ENCODE measurements at regions not wholly inside any gene's neighbourhood (a gene's known extent, or its start where the extent isn't known, plus 50 kb on each side); places are given as distances from the start of the nearest gene placed in this dataset.

DNA sequence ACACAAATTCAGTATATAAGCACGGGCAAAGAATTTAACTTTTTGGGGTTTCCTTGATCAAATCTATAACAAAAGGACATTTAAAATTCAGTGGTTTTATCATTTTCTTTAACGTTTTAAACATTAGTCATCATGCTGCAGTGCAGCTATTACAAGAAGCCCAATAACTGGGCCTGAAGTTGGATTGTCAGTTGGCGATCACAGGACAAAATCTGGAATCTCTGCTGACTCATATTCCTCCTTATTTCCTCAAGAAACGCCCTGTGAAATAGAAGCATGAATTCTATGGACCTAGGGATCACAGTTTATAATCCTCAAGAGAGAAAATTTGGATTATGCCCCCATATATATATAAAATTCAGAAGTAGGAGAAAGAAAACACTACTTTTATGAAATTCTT, 971.6 kb upstream of the MIR17HG start:
- TF ChIP-seq, protein P1, sequence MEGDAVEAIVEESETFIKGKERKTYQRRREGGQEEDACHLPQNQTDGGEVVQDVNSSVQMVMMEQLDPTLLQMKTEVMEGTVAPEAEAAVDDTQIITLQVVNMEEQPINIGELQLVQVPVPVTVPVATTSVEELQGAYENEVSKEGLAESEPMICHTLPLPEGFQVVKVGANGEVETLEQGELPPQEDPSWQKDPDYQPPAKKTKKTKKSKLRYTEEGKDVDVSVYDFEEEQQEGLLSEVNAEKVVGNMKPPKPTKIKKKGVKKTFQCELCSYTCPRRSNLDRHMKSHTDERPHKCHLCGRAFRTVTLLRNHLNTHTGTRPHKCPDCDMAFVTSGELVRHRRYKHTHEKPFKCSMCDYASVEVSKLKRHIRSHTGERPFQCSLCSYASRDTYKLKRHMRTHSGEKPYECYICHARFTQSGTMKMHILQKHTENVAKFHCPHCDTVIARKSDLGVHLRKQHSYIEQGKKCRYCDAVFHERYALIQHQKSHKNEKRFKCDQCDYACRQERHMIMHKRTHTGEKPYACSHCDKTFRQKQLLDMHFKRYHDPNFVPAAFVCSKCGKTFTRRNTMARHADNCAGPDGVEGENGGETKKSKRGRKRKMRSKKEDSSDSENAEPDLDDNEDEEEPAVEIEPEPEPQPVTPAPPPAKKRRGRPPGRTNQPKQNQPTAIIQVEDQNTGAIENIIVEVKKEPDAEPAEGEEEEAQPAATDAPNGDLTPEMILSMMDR (IDR thresholded peaks at IDR 0.05), result no peak
- DNase-seq (ENCODE audit: low spot score) (no peak), ATAC-seq (ENCODE audit: insufficient number of reproducible peaks, low FRiP score, low read depth) (no peak)
- no peaks in the 10 kb centered on the region for H3K27me3 ChIP-seq (replicated peaks; ENCODE audit: insufficient read depth)
- no peak overlapping the region for H3K4me3 ChIP-seq
- no peak overlapping the region for H3K27ac ChIP-seq
- no peaks in the 10 kb centered on the region for H3K9me3 ChIP-seq
- no peaks in the 10 kb centered on the region for H3K4me1 ChIP-seq (ENCODE audit: control insufficient read depth in 1 of 2, low read depth in 2 of 2)
- H3K36me3 ChIP-seq, result no peaks in the 10 kb centered on the region

DNA sequence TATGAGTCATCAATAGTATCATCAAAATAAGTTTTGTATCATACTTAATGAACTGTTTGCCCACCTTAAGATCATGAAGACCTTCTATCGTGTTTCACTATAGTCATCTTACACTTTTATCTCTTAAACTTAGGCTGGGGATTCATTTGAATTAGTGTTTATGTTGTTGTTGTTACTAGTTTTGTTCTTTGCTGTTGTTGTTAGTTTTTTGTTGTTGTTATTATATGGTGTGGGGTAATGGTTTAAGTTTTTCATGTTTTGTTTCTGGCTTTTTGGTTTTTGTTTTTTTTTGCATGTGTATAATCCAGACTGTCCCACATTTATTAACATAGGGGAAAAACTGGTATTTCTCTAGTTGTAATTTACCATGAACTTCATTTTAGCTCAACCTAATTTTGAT, 965.1 kb upstream of the MIR17HG start:
- ATAC-seq (ENCODE audit: insufficient number of reproducible peaks, low FRiP score, low read depth) (no peak), DNase-seq (ENCODE audit: low spot score) (no peak)
- TF ChIP-seq, protein P1 (IDR thresholded peaks at IDR 0.05), result no peak
- Histone ChIP-seq H3K9me3 (no peaks in the 10 kb centered on the region), H3K27me3 (replicated peaks; ENCODE audit: insufficient read depth) (no peaks in the 10 kb centered on the region), H3K4me1 (ENCODE audit: control insufficient read depth in 1 of 2, low read depth in 2 of 2) (no peaks in the 10 kb centered on the region), H3K36me3 (no peaks in the 10 kb centered on the region), H3K27ac (no peak overlapping the region), H3K4me3 (no peak overlapping the region)

- Histone ChIP-seq H3K4me3 (no peak overlapping the region), H3K27me3 (replicated peaks; ENCODE audit: insufficient read depth) (no peaks in the 10 kb centered on the region), H3K36me3 (no peaks in the 10 kb centered on the region), H3K27ac (no peak overlapping the region), H3K4me1 (ENCODE audit: control insufficient read depth in 1 of 2, low read depth in 2 of 2) (no peaks in the 10 kb centered on the region), H3K9me3 (no peaks in the 10 kb centered on the region)
- DNase-seq (ENCODE audit: low spot score) (no peak), ATAC-seq (ENCODE audit: insufficient number of reproducible peaks, low FRiP score, low read depth) (no peak)
- TF ChIP-seq, protein P1 (IDR thresholded peaks at IDR 0.05), result no peak
Observed at GRCh38 chr13:90385781-90386489, 961.6 kb upstream of the MIR17HG start.

DNA sequence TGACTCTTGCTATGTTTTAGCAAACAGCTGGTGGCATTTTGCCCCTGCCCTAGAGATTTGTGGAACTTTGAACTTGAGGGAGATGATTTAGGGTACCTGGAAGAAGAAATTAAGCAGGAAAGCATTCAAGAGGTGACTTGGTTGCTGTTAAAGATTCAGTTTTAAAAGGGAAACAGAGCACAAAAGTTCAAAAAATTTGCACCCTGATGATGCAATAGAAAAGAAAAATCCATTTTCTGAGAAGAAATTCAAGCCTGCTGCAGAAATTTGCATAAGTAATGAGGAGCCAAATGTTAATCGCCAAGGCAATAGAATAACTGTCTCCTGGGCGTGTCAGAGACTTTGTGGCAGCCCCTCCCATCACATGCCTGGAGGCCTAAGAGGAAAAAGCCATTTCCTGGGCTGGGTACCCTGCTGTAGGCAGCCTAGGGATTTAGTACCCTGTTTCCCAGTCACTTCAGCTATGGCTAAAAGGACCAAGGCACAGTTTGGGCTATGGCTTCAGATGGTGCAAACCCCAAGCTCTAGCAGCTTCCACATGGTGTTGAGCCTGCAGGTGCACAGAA, 958.5 kb upstream of the MIR17HG start:
- no peaks in the 10 kb centered on the region for H3K9me3 ChIP-seq
- ATAC-seq (ENCODE audit: insufficient number of reproducible peaks, low FRiP score, low read depth), result no peak
- TF ChIP-seq, protein P1 (IDR thresholded peaks at IDR 0.05), result no peak

GRCh38 chr13:90389537-90389936, 958.0 kb upstream of the MIR17HG start:
- Histone ChIP-seq H3K4me3 (no peak overlapping the region), H3K36me3 (no peaks in the 10 kb centered on the region), H3K4me1 (ENCODE audit: control insufficient read depth in 1 of 2, low read depth in 2 of 2) (no peaks in the 10 kb centered on the region), H3K27me3 (replicated peaks; ENCODE audit: insufficient read depth) (no peaks in the 10 kb centered on the region), H3K27ac (no peak overlapping the region), H3K9me3 (no peaks in the 10 kb centered on the region)
- TF ChIP-seq, protein P1 (IDR thresholded peaks at IDR 0.05), result no peak
- ATAC-seq (ENCODE audit: insufficient number of reproducible peaks, low FRiP score, low read depth), result no peak
- no peak for DNase-seq (ENCODE audit: low spot score)

More for the DNA sequence above, 958.5 kb upstream of the MIR17HG start:
- Histone ChIP-seq H3K36me3 (no peaks in the 10 kb centered on the region), H3K4me1 (ENCODE audit: control insufficient read depth in 1 of 2, low read depth in 2 of 2) (no peaks in the 10 kb centered on the region), H3K4me3 (no peak overlapping the region), H3K27me3 (replicated peaks; ENCODE audit: insufficient read depth) (no peaks in the 10 kb centered on the region), H3K27ac (no peak overlapping the region)
- DNase-seq (ENCODE audit: low spot score), result no peak

Measured in thoracic aorta (tissue), 2 donors.